HG03571 (cell line): ENCODE measurements at regions not wholly inside any gene's neighbourhood (a gene's known extent, or its start where the extent isn't known, plus 50 kb on each side); places are given as distances from the start of the nearest gene placed in this dataset.

Source experiments
- ATAC-seq: cut with Tn5 transposase; IDR thresholded peaks from one replicate; pipeline ENCODE4 v1.9.1; 2021; ENCODE audit not compliant: unreplicated experiment

- ATAC-seq: no peak
Observed at GRCh38 chr18:32621034-32621433, 150.4 kb upstream of the GAREM1 start.

GRCh38 chr18:32618546-32618945 is 147.9 kb upstream of the GAREM1 start:
- ATAC-seq: no peak

- no peak for ATAC-seq
Observed at GRCh38 chr18:32613821-32614220, 143.1 kb upstream of the GAREM1 start.

GRCh38 chr18:32612651-32613050 is 142.0 kb upstream of the GAREM1 start:
- no peak for ATAC-seq

DNA sequence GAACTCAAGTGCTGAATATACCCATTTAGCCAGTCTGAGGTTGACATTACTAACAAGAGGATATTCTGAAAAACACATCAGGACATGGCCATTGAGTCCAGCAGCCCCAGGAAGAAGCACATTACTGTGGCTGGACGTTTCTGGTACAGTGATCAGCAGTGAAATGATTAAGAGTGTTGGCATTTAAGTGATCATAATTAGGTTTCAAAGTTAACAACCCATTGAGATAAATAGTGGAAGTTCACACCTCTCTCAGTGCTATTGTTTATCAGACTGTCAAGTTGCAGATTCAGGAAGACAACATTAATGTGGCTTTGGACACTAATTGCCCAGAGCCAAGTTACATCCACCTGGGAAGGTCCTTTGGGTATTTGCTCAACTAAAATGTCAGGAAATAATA is 139.5 kb upstream of the GAREM1 start:
- ATAC-seq: no peak

DNA sequence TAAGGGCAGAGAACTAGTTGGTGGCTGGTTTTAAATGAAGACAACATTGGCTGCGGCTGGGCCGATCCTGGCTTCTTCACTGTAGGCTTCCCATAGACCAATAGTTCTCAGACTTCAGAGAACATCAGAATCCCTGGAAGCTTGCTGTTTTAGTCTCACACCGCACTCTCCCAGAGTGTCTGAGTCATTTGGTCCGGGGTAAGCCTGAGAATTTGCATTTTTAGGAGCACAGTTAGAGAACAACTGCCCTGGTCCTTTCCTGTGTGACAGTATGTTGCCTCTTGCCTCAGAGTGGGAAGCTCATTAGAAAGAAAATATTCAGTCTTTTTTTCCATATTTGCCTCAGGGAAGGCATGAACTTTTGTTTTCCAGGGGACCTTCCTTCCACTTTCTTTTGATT is 137.1 kb upstream of the GAREM1 start:
- ATAC-seq: no peak

DNA sequence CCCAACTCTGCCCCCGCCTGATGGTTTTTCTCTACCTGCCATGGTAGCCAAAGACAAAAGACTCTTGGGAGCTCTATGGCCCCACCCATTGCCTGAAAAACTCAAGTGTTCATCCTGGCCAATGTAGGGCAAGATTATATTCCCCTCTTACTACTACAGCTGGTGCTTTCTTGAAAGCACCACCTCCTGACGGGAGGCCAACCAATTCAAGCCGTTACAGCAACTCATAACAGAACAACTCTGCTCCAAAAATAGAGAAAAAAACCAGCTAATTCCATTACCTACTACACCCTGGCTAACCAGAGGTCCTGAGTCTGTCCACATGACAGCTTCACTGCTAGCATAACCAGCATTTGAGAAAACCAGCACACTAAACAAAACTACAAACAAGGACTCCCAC is 127.5 kb upstream of the GAREM1 start:
- ATAC-seq: no peak

- no peak for ATAC-seq
Observed at GRCh38 chr18:32596501-32596900, 125.8 kb upstream of the GAREM1 start.

DNA sequence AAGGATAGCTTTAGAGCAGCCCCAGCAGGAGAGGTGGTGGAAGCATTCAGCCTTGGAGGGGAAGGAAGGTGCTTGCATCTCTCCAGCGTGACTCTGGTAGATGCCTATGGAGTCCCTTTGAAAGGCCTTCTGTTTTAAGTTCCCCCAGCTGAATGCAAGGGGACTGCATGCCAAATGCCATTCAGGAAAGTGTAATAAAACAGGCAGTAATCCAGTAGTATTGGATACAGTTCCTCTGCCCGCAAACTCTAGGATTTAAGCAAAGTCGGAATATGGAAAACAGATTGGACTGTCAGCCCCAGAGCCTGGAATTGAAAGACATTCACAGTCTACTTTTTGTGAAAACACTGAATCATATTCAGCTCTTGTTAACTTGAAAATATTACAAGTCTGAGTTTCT is 125.2 kb upstream of the GAREM1 start:
- ATAC-seq: no peak

- no peak for ATAC-seq
Observed at GRCh38 chr18:32588191-32588590, 117.5 kb upstream of the GAREM1 start.

DNA sequence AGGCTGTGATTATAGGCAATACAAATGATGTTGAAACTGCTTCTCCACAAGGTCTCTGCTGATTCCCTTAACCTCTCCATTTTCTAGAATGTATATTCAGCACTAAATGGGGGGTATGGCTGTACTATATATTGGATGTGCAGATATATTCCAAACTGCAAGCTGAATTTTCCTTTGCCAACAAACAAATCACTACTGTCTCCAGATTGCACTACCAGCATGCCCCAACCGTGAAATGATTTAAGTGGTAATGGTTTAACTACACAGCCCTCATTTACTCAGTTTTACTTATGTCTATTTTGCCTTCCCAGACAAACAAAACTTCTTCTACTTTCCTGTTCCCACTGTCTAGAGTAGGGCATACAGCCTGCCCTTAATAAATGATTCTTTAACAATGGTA is 112.7 kb upstream of the GAREM1 start:
- no peak for ATAC-seq

- no peak for ATAC-seq
Observed at GRCh38 chr18:32582455-32582854, 111.8 kb upstream of the GAREM1 start.

- no peak for ATAC-seq
Observed at GRCh38 chr18:32577561-32577960, 106.9 kb upstream of the GAREM1 start.

DNA sequence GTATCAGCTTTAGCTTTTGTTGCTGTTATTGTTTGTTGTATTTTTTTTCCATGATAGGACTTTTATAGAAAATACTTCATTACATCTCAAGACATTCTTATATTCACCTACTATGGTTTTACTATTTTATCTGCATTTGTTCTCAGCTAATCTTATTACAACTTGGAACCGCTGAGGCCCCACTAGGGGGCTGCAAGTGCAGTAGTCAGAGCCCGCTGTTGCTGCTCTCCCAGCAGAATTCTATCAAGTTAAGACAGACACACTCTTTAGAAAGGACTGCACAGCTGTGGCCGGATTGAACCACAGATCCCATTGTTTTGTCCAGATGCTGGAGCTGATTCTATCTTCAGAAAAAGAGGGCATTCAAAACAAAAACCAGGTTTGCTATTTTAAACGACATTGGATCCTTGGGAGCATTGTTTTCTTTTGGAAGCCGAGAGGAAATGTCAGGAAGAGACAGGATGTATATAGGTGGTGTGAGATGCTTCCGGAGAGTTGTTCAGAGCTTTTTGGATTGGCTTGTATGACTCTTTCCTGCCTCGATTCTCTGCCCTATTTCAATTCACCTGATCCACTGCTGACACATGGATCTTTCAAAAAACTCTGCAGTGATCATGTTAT is 105.7 kb upstream of the GAREM1 start:
- no peak for ATAC-seq

DNA sequence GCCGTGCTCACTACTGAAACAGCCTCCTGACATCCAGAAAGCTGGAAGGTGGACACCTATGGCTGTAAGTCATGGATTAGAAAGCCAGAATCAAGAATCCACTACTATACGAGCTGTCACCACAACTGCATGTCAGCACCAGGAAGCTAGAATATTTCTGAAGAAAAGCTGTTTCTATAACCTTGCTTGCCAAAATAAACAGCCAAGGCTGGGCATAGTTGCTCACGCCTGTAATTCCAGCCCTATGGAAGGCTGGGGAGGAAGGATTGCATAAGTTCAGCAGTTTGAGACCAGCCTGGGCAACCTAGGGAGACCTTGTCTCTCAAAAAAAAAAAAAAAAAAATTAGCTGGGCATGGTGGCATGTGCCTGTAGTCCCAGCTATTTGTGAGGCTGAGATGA is 96.3 kb upstream of the GAREM1 start:
- no peak for ATAC-seq

DNA sequence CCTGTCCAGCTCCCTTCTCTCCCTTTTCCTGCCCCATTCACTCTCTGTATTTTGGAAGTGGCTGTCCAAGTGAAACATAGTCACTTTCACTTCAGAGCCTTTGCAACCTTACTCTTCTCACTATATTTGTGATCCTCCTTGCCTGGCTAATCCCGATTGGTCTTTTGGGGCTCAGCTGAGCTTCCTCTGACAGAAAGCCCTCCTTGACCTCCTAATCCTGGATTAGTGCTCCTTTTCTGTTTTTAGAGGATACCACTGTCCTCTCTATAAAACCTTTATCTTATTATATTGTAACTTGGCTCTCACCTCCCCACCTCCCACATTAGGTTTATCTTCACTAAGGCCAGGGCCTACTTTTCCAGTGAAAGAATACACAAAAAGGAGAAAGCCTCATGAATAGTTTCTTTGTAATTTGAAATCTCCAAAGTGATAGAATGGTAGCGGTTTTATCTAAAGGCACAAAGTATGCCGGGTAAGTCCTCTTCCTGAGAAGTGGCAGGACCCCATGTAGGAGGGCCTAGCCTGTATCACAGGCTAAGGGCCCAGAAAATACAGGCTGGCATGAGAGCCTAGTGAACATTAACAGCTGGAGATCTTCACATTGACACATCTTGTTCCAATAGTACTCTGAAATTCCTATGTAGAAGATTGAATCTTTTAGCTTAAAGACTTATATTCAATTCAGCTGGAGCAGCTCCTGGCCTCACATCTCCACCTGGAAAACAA is 83.1 kb upstream of the GAREM1 start:
- no peak for ATAC-seq

- ATAC-seq: no peak
Observed at GRCh38 chr18:32553174-32553573, 82.5 kb upstream of the GAREM1 start.

- peak; percentile 72 for ATAC-seq
Observed at GRCh38 chr18:32552421-32553030, 81.8 kb upstream of the GAREM1 start.

DNA sequence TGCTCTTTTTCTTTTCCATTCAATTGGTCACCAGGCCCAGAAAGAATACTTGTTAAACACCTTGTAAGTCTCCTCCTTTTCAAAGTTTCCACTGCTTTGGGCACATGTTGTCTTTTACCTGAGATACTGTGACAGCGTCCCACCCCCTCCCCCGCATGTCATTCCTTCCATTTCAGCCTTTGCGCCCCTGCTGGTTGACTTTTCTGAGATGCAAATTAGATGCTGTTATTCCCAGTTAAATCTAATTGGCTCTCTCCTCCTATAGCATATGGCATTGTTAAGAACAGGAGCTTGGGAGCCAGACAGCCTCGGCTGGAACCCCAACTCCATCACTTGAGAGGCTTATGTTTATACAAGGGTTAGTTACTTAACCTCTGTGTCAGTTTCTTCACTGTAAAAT is 80.3 kb upstream of the GAREM1 start:
- no peak for ATAC-seq

GRCh38 chr18:32549248-32550110 is 78.8 kb upstream of the GAREM1 start:
- no peak for ATAC-seq

- ATAC-seq: no peak
Observed at GRCh38 chr18:32548688-32549087, 78.0 kb upstream of the GAREM1 start.

DNA sequence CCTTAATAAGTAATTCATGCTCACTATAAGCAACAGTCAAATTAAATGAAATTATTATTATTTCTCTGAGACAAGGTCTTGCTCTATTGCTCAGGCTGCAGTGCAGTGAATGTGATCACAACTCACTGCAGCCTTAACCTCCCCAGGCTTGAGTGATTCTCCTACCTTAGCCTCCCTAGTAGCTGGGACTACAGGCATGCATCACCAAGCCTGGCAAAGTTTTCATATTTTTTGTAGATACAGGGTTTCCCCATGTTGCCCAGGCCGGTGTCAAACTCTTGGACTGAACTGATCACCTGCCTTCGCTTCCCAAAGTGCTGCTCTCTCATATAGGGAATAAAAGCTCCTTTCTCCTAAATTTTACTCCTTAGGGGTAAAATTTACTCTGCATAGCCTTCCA is 74.9 kb upstream of the GAREM1 start:
- ATAC-seq: no peak
